Stomach (tissue), 4 donors: ENCODE measurements at regions not wholly inside any gene's neighbourhood (a gene's known extent, or its start where the extent isn't known, plus 50 kb on each side); places are given as distances from the start of the nearest gene placed in this dataset.

Experiments used
- CTCF ChIP-seq, 7 experiments: fragments of 450-650 bp in 4 of 7; fragments of 200-600 bp in 3 of 7; sonication (generic) in 3 of 7; IDR thresholded peaks; one replicate each; pipeline ENCODE4 v1.5.1; 2016 to 2019; ENCODE audit warnings: antibody characterized with exemption in 7 of 7, control low read depth in 2 of 7, mild to moderate bottlenecking in 1 of 7
- EP300 ChIP-seq: sonication (generic); formaldehyde crosslinking; IDR thresholded peaks from one replicate; pipeline ENCODE4 v1.6.1; 2017; ENCODE audit warnings: antibody characterized with exemption
- POLR2A ChIP-seq, 4 donors: fragments of 450-650 bp; IDR thresholded peaks; one replicate each; pipeline ENCODE4 v1.6.1; 2016; ENCODE audit warnings: antibody characterized with exemption in 4 of 4, control low read depth in 2 of 4, mild to moderate bottlenecking in 1 of 4, moderate library complexity in 1 of 4
- POLR2AphosphoS5 ChIP-seq, 3 donors: sonication (generic); formaldehyde crosslinking; IDR thresholded peaks; one replicate each; pipeline ENCODE4 v1.6.1; 2016; ENCODE audit warnings: antibody characterized with exemption in 3 of 3

- TF ChIP-seq CTCF (IDR thresholded peaks at IDR 0.05) (no peak), EP300 (no peak), POLR2A (IDR thresholded peaks at IDR 0.05) (no peak), POLR2AphosphoS5 (IDR thresholded peaks at IDR 0.05) (no peak)
Measured at GRCh38 chr1:55582084-55582483, 366.9 kb upstream of the USP24 start.
